NB4 (cell line): ENCODE measurements at regions not wholly inside any gene's neighbourhood (a gene's known extent, or its start where the extent isn't known, plus 50 kb on each side); places are given as distances from the start of the nearest gene placed in this dataset.
"Not testable (repeated sequence)": the region's sequence is repeated elsewhere in the genome, so short reads cannot be mapped to it uniquely, and the experiment has no call there.

Experiments
- MYC ChIP-seq: IDR thresholded peaks from 2 replicates; pipeline ENCODE4 v1.6.1; 2011; ENCODE audit warnings: low read depth, low read length
- POLR2A ChIP-seq: IDR thresholded peaks from 2 replicates; pipeline ENCODE4 v1.6.1; 2011; ENCODE audit warnings: mild to moderate bottlenecking; ENCODE audit not compliant: insufficient read length; ENCODE audit errors: extremely low read depth
- TF ChIP-seq, protein P1 (sequence below): IDR thresholded peaks from 2 replicates; pipeline ENCODE4 v1.6.1; 2011; ENCODE audit warnings: low read depth, low read length
- TF ChIP-seq, protein P2 (sequence below): IDR thresholded peaks from one replicate; pipeline ENCODE4 v1.5.1; 2012; ENCODE audit warnings: low read depth, low read length

- not testable (repeated sequence) for TF ChIP-seq POLR2A, MYC
- TF ChIP-seq, protein P1, sequence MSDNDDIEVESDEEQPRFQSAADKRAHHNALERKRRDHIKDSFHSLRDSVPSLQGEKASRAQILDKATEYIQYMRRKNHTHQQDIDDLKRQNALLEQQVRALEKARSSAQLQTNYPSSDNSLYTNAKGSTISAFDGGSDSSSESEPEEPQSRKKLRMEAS, result not testable (repeated sequence)
- TF ChIP-seq, protein P2, sequence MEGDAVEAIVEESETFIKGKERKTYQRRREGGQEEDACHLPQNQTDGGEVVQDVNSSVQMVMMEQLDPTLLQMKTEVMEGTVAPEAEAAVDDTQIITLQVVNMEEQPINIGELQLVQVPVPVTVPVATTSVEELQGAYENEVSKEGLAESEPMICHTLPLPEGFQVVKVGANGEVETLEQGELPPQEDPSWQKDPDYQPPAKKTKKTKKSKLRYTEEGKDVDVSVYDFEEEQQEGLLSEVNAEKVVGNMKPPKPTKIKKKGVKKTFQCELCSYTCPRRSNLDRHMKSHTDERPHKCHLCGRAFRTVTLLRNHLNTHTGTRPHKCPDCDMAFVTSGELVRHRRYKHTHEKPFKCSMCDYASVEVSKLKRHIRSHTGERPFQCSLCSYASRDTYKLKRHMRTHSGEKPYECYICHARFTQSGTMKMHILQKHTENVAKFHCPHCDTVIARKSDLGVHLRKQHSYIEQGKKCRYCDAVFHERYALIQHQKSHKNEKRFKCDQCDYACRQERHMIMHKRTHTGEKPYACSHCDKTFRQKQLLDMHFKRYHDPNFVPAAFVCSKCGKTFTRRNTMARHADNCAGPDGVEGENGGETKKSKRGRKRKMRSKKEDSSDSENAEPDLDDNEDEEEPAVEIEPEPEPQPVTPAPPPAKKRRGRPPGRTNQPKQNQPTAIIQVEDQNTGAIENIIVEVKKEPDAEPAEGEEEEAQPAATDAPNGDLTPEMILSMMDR, result not testable (repeated sequence)
Measured at GRCh38 chr14:37772283-37772682, 176.9 kb downstream of the TTC6 start.
